ENCODE measurements at regions not wholly inside any gene's neighbourhood (a gene's known extent, or its start where the extent isn't known, plus 50 kb on each side); places are given as distances from the start of the nearest gene placed in this dataset.

DNA sequence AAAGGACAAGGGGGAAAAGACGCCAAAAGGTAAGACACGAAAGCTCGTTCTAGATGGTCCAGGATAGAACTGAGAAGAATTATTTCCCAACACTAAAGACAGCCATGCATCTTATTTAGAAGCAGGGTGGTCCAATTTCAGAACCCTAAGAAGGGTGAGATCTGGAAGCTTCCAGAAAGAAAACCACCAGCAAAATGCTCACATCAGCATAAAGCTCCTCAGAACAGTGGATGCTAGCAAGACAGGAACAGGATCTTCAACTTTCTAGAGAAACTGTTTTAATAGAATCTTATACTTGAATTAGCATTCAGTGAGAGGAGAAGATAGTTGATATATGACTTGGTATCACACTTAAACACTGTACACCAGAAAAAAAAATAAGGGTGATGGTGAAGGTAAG lies 101.5 kb downstream of the ZFP64 start:
- 97 to 98% (median 97%) methylated on average over 3 of the region's 3 CpGs for WGBS, 4 donors

DNA sequence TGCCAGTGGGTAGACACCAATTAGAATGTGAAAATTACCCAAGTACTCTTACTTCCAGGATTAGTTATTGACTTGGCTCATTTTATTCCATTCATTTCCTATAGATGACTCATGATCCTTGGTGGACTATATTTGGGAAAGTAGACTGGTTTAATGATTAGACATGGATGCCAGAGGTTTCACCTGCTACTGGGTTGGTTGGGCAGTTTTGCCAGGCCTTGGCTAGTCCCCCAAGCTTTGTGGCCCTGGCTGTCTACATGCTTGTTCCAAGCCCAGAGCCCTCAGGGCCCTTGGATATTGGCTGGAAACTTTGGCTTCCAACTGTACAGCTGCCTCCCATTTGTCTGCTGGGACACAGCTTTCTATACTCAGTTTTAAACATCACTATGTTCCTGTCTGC lies 104.1 kb downstream of the ZFP64 start:
- no peak for DNase-seq
- intact Hi-C loops (cut with DNase I) = loop anchor here (10.0 kb wide), 2 partner anchors 283 to 383 kb away; partner anchors contain the start of gene SALL4 (in 1 of the 2)
- H3K27ac ChIP-seq = no peak overlapping the region
- no peaks in the 10 kb centered on the region for H3K36me3 ChIP-seq (replicated peaks in 1 of 2)
- no peaks in the 10 kb centered on the region for H3K27me3 ChIP-seq
- H3K4me3 ChIP-seq = no peak overlapping the region
- H3K4me1 ChIP-seq (replicated peaks in 1 of 2) = no peaks in the 10 kb centered on the region
- no peak for TF ChIP-seq POLR2A (IDR thresholded peaks at IDR 0.05)
- TF ChIP-seq, protein P1, sequence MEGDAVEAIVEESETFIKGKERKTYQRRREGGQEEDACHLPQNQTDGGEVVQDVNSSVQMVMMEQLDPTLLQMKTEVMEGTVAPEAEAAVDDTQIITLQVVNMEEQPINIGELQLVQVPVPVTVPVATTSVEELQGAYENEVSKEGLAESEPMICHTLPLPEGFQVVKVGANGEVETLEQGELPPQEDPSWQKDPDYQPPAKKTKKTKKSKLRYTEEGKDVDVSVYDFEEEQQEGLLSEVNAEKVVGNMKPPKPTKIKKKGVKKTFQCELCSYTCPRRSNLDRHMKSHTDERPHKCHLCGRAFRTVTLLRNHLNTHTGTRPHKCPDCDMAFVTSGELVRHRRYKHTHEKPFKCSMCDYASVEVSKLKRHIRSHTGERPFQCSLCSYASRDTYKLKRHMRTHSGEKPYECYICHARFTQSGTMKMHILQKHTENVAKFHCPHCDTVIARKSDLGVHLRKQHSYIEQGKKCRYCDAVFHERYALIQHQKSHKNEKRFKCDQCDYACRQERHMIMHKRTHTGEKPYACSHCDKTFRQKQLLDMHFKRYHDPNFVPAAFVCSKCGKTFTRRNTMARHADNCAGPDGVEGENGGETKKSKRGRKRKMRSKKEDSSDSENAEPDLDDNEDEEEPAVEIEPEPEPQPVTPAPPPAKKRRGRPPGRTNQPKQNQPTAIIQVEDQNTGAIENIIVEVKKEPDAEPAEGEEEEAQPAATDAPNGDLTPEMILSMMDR (IDR thresholded peaks at IDR 0.05) = no peak
- peaks cover 0 to 6% (median 0%) of the 10 kb centered on the region in 3 donors for H3K9me3 ChIP-seq (replicated peaks in 1 of 3)

More for the DNA sequence above, 101.5 kb downstream of the ZFP64 start:
- H3K4me1 ChIP-seq (replicated peaks in 1 of 2) = no peaks in the 10 kb centered on the region
- no peak overlapping the region for H3K27ac ChIP-seq
- no peaks in the 10 kb centered on the region for H3K36me3 ChIP-seq (replicated peaks in 1 of 2)
- H3K27me3 ChIP-seq = no peaks in the 10 kb centered on the region
- intact Hi-C loops (cut with DNase I) = no loop called here
- TF ChIP-seq POLR2A (IDR thresholded peaks at IDR 0.05) = no peak
- TF ChIP-seq, protein P1 (IDR thresholded peaks at IDR 0.05) = no peak
- H3K4me3 ChIP-seq = no peak overlapping the region
- peaks cover 0 to 6% (median 0%) of the 10 kb centered on the region in 3 donors for H3K9me3 ChIP-seq (replicated peaks in 1 of 3)
- no peak for DNase-seq

DNA sequence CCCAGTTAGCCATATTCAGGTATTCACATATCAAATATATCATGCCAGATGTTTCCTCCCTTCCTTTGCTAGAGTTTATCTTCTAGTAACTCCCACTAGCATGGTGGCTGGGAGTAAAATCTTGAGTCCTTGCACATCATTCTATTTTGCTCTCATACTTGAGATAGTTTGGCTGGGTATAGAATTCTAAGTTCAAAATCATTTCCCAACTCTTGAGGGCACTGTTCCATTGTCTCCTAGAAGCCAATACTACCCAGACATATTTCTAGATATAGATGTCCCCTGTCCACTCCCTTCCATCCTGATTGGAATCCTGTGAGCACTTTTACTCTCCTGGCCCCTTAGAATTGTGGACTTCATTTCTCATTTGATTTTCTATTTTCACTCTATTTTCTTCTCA lies 104.7 kb downstream of the ZFP64 start:
- no peak overlapping the region for H3K4me3 ChIP-seq
- H3K9me3 ChIP-seq (replicated peaks in 1 of 3) = peaks cover 0 to 6% (median 0%) of the 10 kb centered on the region in 3 donors
- TF ChIP-seq, protein P1 (IDR thresholded peaks at IDR 0.05) = no peak
- TF ChIP-seq POLR2A (IDR thresholded peaks at IDR 0.05) = no peak
- no peak overlapping the region for H3K27ac ChIP-seq
- H3K27me3 ChIP-seq = no peaks in the 10 kb centered on the region
- intact Hi-C loops (cut with DNase I) = loop anchor here (10.0 kb wide), 2 partner anchors 282 to 382 kb away; partner anchors contain the start of gene SALL4 (in 1 of the 2)
- no peaks in the 10 kb centered on the region for H3K4me1 ChIP-seq (replicated peaks in 1 of 2)
- DNase-seq = no peak
- no peaks in the 10 kb centered on the region for H3K36me3 ChIP-seq (replicated peaks in 1 of 2)

DNA sequence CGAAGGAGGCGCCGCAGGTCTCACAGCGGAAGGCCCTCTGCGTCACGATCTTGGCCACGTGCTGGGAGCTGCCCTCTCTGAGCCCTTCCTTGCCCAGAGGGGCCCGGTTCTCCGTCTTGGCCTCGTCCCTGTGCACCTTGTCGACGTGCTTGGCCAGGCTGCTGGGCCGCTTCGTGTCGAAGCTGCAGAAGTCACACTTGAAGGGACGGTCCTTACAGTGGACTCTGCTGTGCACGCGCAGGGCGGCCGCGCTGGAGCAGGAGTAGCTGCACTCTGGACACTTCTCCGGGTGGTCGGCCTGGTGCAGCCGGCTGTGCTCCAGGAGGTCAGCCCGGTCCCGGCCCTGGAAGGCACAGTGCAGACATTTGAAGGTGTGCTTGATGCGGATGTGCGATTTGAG lies 106.9 kb downstream of the ZFP64 start:
- H3K4me1 ChIP-seq (replicated peaks in 1 of 2) = no peaks in the 10 kb centered on the region
- DNase-seq = no peak
- H3K9me3 ChIP-seq (replicated peaks in 1 of 3) = peaks cover 0 to 6% (median 0%) of the 10 kb centered on the region in 3 donors
- intact Hi-C loops (cut with DNase I) = loop anchor here (5.0 to 10.0 kb wide), 4 partner anchors 280 to 442 kb away; partner anchors contain the start of gene SALL4 (in 1 of the 2)
- no peak overlapping the region for H3K27ac ChIP-seq
- no peaks in the 10 kb centered on the region for H3K36me3 ChIP-seq (replicated peaks in 1 of 2)
- no peak for TF ChIP-seq POLR2A (IDR thresholded peaks at IDR 0.05)
- TF ChIP-seq, protein P1 (IDR thresholded peaks at IDR 0.05) = no peak
- H3K4me3 ChIP-seq = no peak overlapping the region
- 94 to 97% (median 95%) methylated on average over 4 to 28 of the region's 28 CpGs for whole genome bisulfite sequencing, 4 donors
- no peaks in the 10 kb centered on the region for H3K27me3 ChIP-seq

All from adrenal gland (tissue), 9 donors.